ENCODE measurements at regions not wholly inside any gene's neighbourhood (a gene's known extent, or its start where the extent isn't known, plus 50 kb on each side); places are given as distances from the start of the nearest gene placed in this dataset.

DNA sequence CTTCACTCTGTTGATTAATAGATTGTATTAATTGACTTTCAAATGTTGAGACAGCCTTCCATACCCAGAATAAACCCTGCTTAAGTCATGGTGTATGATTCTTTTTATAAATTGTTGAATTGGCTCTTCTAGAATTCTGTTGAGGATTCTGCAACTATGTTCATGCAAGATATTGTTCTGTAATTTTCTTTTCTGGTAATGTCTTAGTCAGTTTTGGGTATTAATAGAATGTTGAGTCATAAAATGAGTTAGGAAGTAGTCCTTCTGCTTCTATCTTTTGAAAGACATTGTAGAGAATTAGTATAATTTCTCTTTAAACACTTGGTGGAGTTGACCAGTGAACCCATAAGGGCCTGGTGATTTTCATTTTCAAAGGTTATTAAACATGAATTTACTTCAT is 958.9 kb downstream of the LRFN5 start:
- Histone ChIP-seq H2AFZ (ENCODE audit: low read length) (no peak overlapping the region), H3K27me3 (ENCODE audit: control insufficient read depth, insufficient read depth, low read length) (no peaks in the 10 kb centered on the region), H3K9me3 (ENCODE audit: control insufficient read depth, insufficient read depth, low read depth, low read length) (no peaks in the 10 kb centered on the region), H3K36me3 (ENCODE audit: control insufficient read depth, insufficient read depth, low read length) (no peaks in the 10 kb centered on the region), H3K4me3 (replicated peaks in 1 of 4; ENCODE audit: control extremely low read depth in 1 of 4, insufficient read depth in 1 of 4, low read depth in 3 of 4, low read length in 4 of 4) (no peak overlapping the region), H3K9ac (ENCODE audit: insufficient read depth, low read length) (no peak overlapping the region), H3K4me1 (ENCODE audit: control insufficient read depth, extremely low read depth, insufficient read depth, low read length) (no peaks in the 10 kb centered on the region), H3K27ac (ENCODE audit: insufficient read depth, low read length) (no peak overlapping the region), H3K4me2 (ENCODE audit: extremely low read depth, insufficient read depth, low read length) (no peak overlapping the region), H3K79me2 (ENCODE audit: control insufficient read depth, insufficient read depth, low read length) (no peaks in the 10 kb centered on the region), H4K20me1 (ENCODE audit: control insufficient read depth, extremely low read depth, insufficient read depth, low read length) (no peaks in the 10 kb centered on the region)
- DNase-seq (ENCODE audit: low read depth in 2 of 2), result no peak
- no peak for TF ChIP-seq EZH2 (IDR thresholded peaks at IDR 0.05; ENCODE audit: low read length, missing control alignments)

DNA sequence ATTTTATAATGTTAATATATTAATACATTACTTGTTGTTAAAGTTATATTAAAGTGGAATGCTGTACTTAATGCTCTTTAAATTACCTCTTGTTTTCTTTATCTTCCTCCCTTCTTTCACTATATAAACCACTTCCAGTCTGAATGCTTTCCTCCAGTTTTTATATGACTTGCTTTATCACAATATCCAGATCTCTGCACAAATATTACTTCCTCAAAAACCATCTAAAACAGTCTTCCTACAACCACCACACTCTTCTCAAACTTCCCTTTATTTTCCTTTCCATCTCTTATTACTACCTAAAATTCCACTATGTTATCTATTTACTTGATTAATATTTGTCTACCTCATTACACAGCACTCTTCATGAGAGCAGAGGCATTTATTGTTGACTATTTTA is 956.6 kb downstream of the LRFN5 start:
- no peak for DNase-seq (ENCODE audit: low read depth in 2 of 2)
- Histone ChIP-seq H3K27ac (ENCODE audit: insufficient read depth, low read length) (no peak overlapping the region), H3K79me2 (ENCODE audit: control insufficient read depth, insufficient read depth, low read length) (no peaks in the 10 kb centered on the region), H2AFZ (ENCODE audit: low read length) (no peak overlapping the region), H3K4me2 (ENCODE audit: extremely low read depth, insufficient read depth, low read length) (no peak overlapping the region), H3K4me1 (ENCODE audit: control insufficient read depth, extremely low read depth, insufficient read depth, low read length) (no peaks in the 10 kb centered on the region), H3K36me3 (ENCODE audit: control insufficient read depth, insufficient read depth, low read length) (no peaks in the 10 kb centered on the region), H3K9me3 (ENCODE audit: control insufficient read depth, insufficient read depth, low read depth, low read length) (no peaks in the 10 kb centered on the region), H3K27me3 (ENCODE audit: control insufficient read depth, insufficient read depth, low read length) (no peaks in the 10 kb centered on the region), H3K4me3 (replicated peaks in 1 of 4; ENCODE audit: control extremely low read depth in 1 of 4, insufficient read depth in 1 of 4, low read depth in 3 of 4, low read length in 4 of 4) (no peak overlapping the region), H4K20me1 (ENCODE audit: control insufficient read depth, extremely low read depth, insufficient read depth, low read length) (no peaks in the 10 kb centered on the region), H3K9ac (ENCODE audit: insufficient read depth, low read length) (no peak overlapping the region)
- TF ChIP-seq, protein P1, sequence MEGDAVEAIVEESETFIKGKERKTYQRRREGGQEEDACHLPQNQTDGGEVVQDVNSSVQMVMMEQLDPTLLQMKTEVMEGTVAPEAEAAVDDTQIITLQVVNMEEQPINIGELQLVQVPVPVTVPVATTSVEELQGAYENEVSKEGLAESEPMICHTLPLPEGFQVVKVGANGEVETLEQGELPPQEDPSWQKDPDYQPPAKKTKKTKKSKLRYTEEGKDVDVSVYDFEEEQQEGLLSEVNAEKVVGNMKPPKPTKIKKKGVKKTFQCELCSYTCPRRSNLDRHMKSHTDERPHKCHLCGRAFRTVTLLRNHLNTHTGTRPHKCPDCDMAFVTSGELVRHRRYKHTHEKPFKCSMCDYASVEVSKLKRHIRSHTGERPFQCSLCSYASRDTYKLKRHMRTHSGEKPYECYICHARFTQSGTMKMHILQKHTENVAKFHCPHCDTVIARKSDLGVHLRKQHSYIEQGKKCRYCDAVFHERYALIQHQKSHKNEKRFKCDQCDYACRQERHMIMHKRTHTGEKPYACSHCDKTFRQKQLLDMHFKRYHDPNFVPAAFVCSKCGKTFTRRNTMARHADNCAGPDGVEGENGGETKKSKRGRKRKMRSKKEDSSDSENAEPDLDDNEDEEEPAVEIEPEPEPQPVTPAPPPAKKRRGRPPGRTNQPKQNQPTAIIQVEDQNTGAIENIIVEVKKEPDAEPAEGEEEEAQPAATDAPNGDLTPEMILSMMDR (conservative IDR thresholded peaks at IDR 0.05 in 1 of 2, IDR thresholded peaks at IDR 0.05 in 1 of 2; ENCODE audit: low read depth in 1 of 2, low read length in 2 of 2), result no peak
- TF ChIP-seq EZH2 (IDR thresholded peaks at IDR 0.05; ENCODE audit: low read length, missing control alignments), result no peak

DNA sequence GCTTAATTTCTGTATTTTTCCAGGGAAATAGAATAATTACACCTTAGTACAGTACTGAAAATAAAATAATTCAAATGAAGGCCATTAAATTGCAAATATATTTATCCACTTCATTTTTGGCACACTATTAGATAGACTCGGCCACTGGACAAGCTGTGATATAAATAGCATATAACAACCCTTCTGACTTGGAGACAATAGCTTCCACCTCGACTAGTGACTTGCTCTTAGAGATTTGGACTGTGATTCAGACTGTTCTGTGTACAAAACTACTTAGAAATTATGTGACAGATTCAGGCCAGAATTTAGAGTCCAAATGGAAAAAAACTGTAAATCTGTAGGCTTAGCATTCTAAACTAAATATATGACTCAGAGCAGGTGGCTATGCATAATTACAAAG is 949.9 kb downstream of the LRFN5 start:
- Histone ChIP-seq H3K79me2 (ENCODE audit: control insufficient read depth, insufficient read depth, low read length) (no peaks in the 10 kb centered on the region), H3K9me3 (ENCODE audit: control insufficient read depth, insufficient read depth, low read depth, low read length) (no peaks in the 10 kb centered on the region), H3K4me3 (replicated peaks in 1 of 4; ENCODE audit: control extremely low read depth in 1 of 4, insufficient read depth in 1 of 4, low read depth in 3 of 4, low read length in 4 of 4) (no peak overlapping the region), H3K36me3 (ENCODE audit: control insufficient read depth, insufficient read depth, low read length) (no peaks in the 10 kb centered on the region), H3K27ac (ENCODE audit: insufficient read depth, low read length) (no peak overlapping the region), H3K9ac (ENCODE audit: insufficient read depth, low read length) (no peak overlapping the region), H3K4me1 (ENCODE audit: control insufficient read depth, extremely low read depth, insufficient read depth, low read length) (no peaks in the 10 kb centered on the region), H3K27me3 (ENCODE audit: control insufficient read depth, insufficient read depth, low read length) (no peaks in the 10 kb centered on the region), H2AFZ (ENCODE audit: low read length) (no peak overlapping the region), H4K20me1 (ENCODE audit: control insufficient read depth, extremely low read depth, insufficient read depth, low read length) (no peaks in the 10 kb centered on the region), H3K4me2 (ENCODE audit: extremely low read depth, insufficient read depth, low read length) (no peak overlapping the region)
- TF ChIP-seq, protein P1 (conservative IDR thresholded peaks at IDR 0.05 in 1 of 2, IDR thresholded peaks at IDR 0.05 in 1 of 2; ENCODE audit: low read depth in 1 of 2, low read length in 2 of 2), result no peak
- TF ChIP-seq EZH2 (IDR thresholded peaks at IDR 0.05; ENCODE audit: low read length, missing control alignments), result no peak
- DNase-seq (ENCODE audit: low read depth in 2 of 2), result no peak
